ENCODE measurements at regions not wholly inside any gene's neighbourhood (a gene's known extent, or its start where the extent isn't known, plus 50 kb on each side); places are given as distances from the start of the nearest gene placed in this dataset.

DNA sequence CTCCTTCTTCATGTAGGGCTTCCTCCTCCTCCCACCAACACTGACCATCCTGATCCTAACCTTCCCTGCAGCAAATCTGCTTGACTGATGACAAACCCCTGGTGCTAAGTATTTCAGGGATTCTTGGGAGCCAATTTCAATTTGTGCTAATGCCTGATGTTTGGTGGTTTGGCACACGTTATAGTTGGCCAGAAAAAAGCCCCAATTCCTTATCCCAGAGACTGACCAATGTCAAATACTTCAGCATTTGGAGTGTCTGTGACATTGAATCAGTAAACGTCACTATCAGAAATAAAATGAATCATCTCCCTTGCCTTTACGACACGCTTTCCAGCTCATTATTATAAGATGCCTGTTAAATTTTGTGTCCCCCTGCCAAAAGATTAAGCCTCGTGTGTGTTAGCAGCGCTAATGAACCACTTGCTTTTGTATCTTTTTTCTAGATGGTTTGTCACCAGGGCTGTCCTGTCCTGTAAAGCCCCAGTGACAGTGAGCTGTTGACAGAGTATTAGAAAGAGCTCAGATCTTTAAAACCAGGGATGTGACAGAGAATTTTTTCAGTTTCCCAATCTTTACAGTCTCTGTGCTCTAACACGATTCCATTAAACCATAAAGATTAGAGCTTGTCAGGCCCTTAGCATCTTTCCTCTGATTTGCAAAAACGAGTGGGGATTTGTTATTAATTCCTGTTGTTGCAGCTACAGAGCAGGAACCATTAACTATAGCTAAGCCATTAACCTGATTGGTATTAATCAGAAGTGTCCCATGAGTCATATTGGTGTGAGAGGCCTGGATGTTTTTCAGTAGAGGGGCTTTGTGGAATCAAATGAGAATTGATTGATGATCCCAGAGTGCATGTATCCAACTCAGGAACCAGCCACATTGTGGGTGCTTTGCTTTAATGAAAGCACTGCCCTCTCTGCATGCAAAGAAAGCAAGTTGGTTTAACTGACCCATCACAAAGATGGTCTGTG lies 665.1 kb upstream of the PLXNA2 start:
- Histone ChIP-seq H3K4me1 (ENCODE audit: control insufficient read depth in 1 of 2, low read depth in 2 of 2) (no peaks in the 10 kb centered on the region), H3K27me3 (replicated peaks; ENCODE audit: insufficient read depth) (no peaks in the 10 kb centered on the region), H3K36me3 (no peaks in the 10 kb centered on the region), H3K4me3 (no peak overlapping the region), H3K27ac (no peak overlapping the region), H3K9me3 (no peaks in the 10 kb centered on the region)
- TF ChIP-seq CTCF (IDR thresholded peaks at IDR 0.05) = no peak
- ATAC-seq (ENCODE audit: insufficient number of reproducible peaks, low FRiP score, low read depth) (no peak), DNase-seq (ENCODE audit: low spot score) (no peak)

DNA sequence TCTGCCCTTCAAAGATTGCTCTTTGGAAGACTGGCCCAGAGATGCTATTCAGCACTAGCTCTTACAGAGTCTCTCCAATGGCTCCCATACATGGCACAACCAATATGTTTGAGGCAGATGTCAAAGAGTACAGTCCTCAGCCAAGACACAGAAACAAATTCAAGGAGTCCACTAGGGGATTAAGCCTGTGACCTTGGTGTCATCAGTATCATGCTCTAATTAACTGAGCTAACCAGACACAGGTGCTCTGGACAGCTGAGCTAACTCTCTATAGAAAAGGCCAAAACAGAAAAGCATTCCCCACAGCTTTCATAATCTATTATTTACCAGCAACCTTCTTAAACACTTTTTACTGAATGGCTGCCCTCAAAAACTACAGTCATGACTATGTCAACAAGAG lies 666.0 kb upstream of the PLXNA2 start:
- Histone ChIP-seq H3K4me1 (ENCODE audit: control insufficient read depth in 1 of 2, low read depth in 2 of 2) (no peaks in the 10 kb centered on the region), H3K9me3 (no peaks in the 10 kb centered on the region), H3K27me3 (replicated peaks; ENCODE audit: insufficient read depth) (no peaks in the 10 kb centered on the region), H3K4me3 (no peak overlapping the region), H3K36me3 (no peaks in the 10 kb centered on the region), H3K27ac (no peak overlapping the region)
- TF ChIP-seq CTCF (IDR thresholded peaks at IDR 0.05) = no peak
- DNase-seq (ENCODE audit: low spot score) (no peak), ATAC-seq (ENCODE audit: insufficient number of reproducible peaks, low FRiP score, low read depth) (no peak)

- Histone ChIP-seq H3K4me1 (ENCODE audit: control insufficient read depth in 1 of 2, low read depth in 2 of 2) (no peaks in the 10 kb centered on the region), H3K4me3 (no peak overlapping the region), H3K27ac (no peak overlapping the region), H3K36me3 (no peaks in the 10 kb centered on the region), H3K27me3 (replicated peaks; ENCODE audit: insufficient read depth) (no peaks in the 10 kb centered on the region), H3K9me3 (no peaks in the 10 kb centered on the region)
- ATAC-seq (ENCODE audit: insufficient number of reproducible peaks, low FRiP score, low read depth) = no peak
- DNase-seq (ENCODE audit: low spot score) = no peak
- no peak for TF ChIP-seq CTCF (IDR thresholded peaks at IDR 0.05)
Measured at GRCh38 chr1:208917281-208917680, 666.2 kb upstream of the CAMK1G start.

- H3K9me3 ChIP-seq = no peaks in the 10 kb centered on the region
- H3K36me3 ChIP-seq = no peaks in the 10 kb centered on the region
- no peak for DNase-seq (ENCODE audit: low spot score)
- no peak overlapping the region for H3K4me3 ChIP-seq
- no peaks in the 10 kb centered on the region for H3K4me1 ChIP-seq (ENCODE audit: control insufficient read depth in 1 of 2, low read depth in 2 of 2)
- H3K27me3 ChIP-seq (replicated peaks; ENCODE audit: insufficient read depth) = no peaks in the 10 kb centered on the region
- no peak for TF ChIP-seq CTCF (IDR thresholded peaks at IDR 0.05)
- no peak for ATAC-seq (ENCODE audit: insufficient number of reproducible peaks, low FRiP score, low read depth)
- no peak overlapping the region for H3K27ac ChIP-seq
Measured at GRCh38 chr1:208917723-208918122, 665.8 kb upstream of the CAMK1G start.

DNA sequence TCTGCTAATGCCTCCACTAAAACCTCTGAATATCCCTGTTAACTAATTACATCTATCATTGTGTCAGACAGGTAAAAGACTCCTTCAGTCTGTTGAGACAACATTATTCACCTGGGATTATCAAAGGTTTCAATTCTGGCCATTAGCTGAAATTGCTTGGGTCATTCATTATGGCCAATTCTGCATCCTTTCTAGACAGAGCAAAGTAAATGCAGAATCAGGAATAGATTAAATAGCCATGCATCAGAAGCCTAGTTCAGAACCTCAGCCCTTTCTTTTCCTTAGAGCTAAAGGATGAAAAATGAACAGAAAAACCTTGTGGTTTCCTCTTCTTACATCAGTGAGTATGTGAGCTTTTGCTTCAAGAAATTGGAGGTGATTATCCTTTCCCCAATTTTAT lies 665.4 kb upstream of the CAMK1G start:
- Histone ChIP-seq H3K4me3 (no peak overlapping the region), H3K27me3 (replicated peaks; ENCODE audit: insufficient read depth) (no peaks in the 10 kb centered on the region), H3K27ac (no peak overlapping the region), H3K9me3 (no peaks in the 10 kb centered on the region), H3K4me1 (ENCODE audit: control insufficient read depth in 1 of 2, low read depth in 2 of 2) (no peaks in the 10 kb centered on the region), H3K36me3 (no peaks in the 10 kb centered on the region)
- ATAC-seq (ENCODE audit: insufficient number of reproducible peaks, low FRiP score, low read depth) = no peak
- no peak for DNase-seq (ENCODE audit: low spot score)
- no peak for TF ChIP-seq CTCF (IDR thresholded peaks at IDR 0.05)

Data from thoracic aorta (tissue), 2 donors.